GM18517 (cell line): ENCODE measurements at regions not wholly inside any gene's neighbourhood (a gene's known extent, or its start where the extent isn't known, plus 50 kb on each side); places are given as distances from the start of the nearest gene placed in this dataset.
"Not testable (repeated sequence)": the region's sequence is repeated elsewhere in the genome, so short reads cannot be mapped to it uniquely, and the experiment has no call there.

Source experiments
- ATAC-seq: cut with Tn5 transposase; IDR thresholded peaks from one replicate; pipeline ENCODE4 v1.9.1; 2021; ENCODE audit warnings: mild to moderate bottlenecking, moderate library complexity; ENCODE audit not compliant: unreplicated experiment

- ATAC-seq = no peak
These were observed 300.1 kb downstream of the TSN start for GRCh38 chr2:122055521-122055931.

DNA sequence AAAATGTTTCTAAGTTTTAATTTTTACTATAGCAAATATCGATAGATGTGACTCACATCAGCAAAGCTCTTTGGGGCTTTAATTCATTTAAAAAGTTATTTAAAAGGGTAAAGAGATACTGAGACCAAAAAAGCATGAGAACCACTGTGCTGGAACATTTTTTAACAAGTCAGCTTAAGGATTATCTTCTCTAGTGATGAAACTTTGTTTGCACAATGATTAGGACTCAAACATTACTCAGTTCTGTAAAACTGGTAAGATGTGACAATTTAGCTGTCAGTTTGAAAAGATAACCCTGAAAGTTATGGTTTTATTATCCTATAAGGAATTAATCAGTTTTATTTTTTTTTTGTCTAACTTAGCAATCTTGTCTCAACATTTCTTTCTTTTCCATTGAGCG, 301.4 kb downstream of the TSN start:
- ATAC-seq = no peak

- ATAC-seq = no peak
These were observed 305.8 kb downstream of the TSN start for GRCh38 chr2:122061206-122061605.

DNA sequence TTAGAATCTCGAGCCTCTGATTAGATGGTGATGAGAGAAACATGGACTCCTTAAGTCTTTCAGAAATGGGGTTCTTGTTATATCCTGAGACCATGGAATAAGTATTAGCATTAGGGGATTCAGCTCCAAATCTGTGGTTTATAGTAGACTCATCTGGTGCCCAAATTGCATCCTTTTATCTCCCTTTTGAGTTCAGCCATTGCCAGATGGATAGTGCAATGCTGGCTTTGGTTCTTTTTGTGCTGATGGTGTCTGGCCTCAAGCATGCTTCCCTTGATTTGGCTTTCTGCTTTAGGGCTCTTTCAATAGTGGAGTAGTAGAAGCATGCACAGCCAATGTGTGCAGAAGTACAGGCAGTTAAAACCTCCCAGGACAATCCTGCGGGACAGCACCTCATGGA, 306.4 kb downstream of the TSN start:
- ATAC-seq = no peak

DNA sequence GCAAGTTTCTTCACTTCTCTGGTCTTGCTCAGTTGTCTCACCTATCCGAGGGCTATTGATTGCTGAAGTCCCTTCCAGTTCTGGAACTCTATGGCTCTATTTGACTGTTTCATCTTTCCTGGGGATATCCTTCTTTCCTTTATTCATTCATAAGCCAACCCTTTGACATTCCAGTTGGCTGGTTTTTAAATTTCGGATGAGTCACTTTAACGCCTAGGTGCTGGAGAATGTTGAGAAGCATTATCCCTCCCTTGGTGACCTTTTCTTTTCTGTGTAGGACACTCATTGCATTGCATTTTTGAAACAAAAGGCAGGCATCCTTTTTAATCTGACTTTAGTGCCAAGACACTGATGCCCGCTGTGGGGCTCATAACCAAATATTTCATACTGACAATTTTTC, 307.1 kb downstream of the TSN start:
- no peak for ATAC-seq

- ATAC-seq = no peak
These were observed 308.3 kb downstream of the TSN start for GRCh38 chr2:122063716-122064115.

DNA sequence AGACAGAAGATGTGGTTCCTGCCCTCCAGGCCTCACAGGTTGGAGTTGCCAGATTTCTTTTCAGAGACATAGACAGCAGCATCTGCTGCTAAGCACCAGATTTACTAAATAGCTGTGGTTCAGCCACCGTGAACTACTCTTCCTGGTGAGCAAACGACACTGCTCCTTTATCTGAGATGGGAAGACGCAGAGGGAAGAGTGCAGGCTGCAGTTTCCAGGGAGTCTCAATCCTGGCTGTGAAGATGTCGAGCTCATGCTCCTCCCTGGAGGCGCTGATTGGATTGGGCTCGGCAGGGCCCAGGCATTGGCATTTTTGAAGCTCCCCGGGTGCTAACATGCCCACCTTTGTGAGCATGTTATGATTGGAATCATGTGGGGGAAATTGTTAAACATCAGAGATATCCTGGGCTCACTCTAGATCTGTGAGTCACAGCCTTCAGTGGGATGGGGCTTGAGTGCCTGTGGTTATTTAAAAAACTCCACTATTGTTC, 314.8 kb downstream of the TSN start:
- no peak for ATAC-seq

DNA sequence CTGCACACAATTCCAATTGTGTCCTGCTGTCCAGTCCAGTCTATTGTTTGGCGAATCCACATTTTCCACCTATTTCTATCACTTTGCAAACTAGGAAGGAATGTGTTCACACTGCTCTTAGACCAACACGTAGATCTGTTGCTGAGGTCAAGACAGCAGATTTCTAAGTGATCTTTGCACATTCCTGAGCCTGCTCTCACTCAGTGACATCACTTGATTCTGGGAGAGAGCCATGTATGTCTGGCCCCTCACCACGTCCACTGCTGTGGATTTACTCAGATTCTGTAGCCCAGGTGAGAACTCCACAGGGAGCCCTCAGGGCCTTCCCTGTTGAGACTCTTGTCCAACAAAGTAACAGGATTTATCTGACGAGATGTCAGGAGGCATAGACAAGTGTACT, 317.2 kb downstream of the TSN start:
- no peak for ATAC-seq

GRCh38 chr2:122074201-122074600, 318.8 kb downstream of the TSN start:
- ATAC-seq = no peak

DNA sequence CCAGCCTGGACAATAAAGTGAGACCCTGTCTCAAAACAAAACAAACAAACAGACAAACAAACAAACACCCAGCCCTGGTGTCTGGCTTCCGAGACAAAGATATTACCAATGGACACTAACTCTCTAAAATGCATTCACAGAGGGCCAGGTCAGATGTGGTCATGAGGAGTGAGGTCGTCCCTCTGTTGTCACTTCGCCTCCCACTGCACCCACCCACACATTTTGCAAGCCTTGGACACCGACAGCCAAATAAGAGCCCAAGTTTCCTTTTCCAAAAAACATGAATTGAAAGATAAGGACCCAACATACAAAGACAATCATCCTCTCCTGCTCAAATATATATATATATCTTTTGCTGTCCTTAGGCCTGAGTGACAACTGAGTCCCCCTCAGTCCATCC, 319.9 kb downstream of the TSN start:
- no peak for ATAC-seq

DNA sequence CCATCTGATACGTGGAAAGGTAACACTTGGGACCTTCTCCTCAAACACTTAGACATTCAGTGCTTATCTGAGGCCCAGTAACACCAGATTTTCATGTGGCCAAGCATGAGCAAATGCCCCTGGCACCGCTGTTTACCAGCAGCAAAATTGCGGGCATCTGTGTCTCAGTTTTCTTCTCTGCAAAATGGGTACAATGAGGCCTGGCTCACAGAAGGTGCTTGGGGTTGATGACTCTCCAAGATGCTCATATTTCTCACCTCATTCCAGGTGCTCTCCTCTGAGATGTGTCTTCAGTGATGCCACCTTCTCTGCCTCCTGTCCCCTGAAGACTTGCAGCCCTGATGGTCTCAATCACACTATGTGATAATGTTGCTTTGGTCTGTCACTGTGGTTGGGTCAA, 321.7 kb downstream of the TSN start:
- no peak for ATAC-seq

GRCh38 chr2:122077771-122078170, 322.3 kb downstream of the TSN start:
- ATAC-seq = no peak

DNA sequence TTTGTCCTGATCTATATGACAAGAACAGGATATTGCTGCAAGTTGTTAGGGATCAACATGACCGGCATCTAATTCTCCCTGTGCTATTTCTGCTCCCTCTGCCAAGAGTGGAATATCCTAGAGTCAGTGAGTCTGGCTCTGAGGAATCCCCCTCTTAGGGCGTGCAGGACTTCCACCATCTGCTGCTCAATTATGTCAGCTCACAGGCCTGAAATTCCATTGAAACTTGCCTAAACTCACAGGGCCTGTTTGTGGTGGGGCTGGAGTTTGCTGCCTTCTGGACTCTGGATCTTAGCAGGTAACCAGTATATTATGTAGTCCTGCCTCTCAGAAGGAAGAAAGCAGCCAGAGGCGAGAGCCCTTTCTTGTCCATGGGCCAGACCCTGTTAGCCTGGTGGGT, 323.0 kb downstream of the TSN start:
- no peak for ATAC-seq

- ATAC-seq = no peak
These were observed 324.4 kb downstream of the TSN start for GRCh38 chr2:122079844-122080243.

GRCh38 chr2:122080316-122080715, 324.9 kb downstream of the TSN start:
- no peak for ATAC-seq

- ATAC-seq = no peak
These were observed 325.4 kb downstream of the TSN start for GRCh38 chr2:122080871-122081270.

DNA sequence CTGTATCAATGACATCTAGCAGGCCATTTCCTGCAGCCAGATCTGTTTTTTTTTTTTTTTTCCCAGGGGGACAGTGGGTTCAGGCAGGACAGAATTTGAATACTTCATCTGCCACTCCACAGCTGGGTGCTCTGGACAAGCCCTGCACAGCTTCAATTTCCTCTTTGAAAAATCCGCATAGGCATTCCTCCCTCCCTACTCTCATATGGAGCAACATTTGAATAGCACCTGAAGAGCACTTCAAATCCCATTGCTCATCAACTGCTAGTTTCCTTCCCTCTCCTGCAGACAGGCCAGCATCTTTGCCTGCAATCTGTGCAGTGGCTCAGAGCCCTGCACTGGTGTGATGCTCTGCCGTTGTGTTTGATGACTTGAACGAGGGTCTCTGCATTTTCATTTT, 326.3 kb downstream of the TSN start:
- ATAC-seq = no peak

GRCh38 chr2:122083256-122084048, 328.0 kb downstream of the TSN start:
- no peak for ATAC-seq

DNA sequence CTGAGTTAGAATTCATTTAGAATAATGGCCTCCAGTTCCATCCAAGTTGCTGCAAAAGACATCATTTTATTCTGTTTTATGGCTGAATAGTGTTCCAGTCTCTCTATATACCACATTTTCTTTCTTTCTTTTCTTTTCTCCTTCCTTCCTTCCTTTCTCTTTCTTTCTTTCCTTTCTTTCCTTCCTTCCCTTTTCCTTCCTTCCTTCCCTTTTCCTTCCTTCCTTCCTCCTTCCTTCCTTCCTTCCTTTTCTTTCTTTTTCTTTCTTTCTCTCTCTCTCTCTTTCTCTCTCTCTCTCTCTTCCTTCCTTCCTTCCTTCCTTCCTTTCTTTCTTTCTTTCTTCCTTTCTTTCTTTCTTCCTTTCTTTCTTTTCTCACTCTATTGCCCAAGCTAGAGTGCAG, 330.2 kb downstream of the TSN start:
- not testable (repeated sequence) for ATAC-seq

DNA sequence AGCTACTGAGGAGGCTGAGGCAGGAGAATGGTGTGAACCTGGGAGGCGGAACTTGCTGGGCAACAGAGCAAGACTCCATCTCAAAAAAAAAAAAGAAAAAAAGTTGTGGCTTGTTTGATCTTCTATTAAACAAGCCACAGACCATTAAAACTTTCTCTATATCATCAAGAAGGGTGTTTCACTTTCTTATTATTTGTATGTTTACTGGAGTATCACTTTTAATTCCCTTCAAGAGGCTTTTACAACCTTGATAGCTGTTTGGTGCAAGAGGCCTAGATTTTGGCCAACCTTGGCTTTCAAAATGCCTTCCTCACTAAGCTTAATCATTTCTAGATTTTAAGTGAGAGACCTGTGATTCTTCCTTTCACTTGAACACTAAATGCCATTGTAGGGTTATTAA, 339.1 kb downstream of the TSN start:
- ATAC-seq = no peak

DNA sequence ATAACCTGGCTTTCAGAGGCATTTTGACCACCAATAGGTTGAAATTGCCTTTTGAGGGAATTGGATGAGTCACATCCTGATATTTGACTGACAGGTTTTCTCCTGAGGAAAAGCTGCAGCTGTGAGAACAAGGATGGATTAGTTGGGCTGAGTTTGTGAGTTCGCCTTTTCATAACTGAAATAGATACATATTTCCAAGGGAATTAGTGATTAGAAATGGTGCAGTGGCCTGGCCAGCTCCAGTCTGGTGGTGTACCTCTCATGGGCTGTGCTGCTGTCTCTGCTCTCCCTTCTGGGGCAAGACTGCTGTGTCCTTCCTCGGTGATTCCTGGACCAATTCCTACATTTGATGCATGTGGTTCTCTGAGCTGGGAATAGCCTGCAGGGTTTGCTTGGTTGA, 341.3 kb downstream of the TSN start:
- no peak for ATAC-seq

GRCh38 chr2:122098306-122098705, 342.9 kb downstream of the TSN start:
- no peak for ATAC-seq

DNA sequence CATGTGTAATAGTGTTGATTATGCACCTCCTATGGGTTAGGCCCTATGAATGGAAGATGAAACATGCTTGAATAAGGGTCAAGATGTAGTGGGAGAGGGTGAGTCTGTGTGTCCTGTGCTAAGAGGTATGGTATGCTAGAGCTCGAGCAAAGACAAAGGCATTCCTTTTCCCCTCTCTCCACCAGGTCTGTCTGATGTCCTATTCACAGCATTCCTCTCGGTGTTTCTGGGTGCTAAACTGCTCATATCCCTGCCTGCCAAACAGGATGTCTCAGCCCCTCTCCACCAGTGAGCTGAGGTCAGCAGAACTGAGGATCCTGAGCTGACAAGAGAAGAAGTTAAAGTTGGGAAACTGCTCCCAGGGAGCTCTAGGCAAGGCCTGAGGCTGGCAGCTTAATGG, 344.9 kb downstream of the TSN start:
- ATAC-seq = no peak
